ENCODE measurements at regions not wholly inside any gene's neighbourhood (a gene's known extent, or its start where the extent isn't known, plus 50 kb on each side); places are given as distances from the start of the nearest gene placed in this dataset.

GRCh38 chr6:137357263-137357947 lies 136.8 kb downstream of the OLIG3 start:
- no peak for DNase-seq (ENCODE audit: low read depth, low spot score)
- Histone ChIP-seq H3K4me3 (no peak overlapping the region), H3K36me3 (ENCODE audit: insufficient read depth, low read length) (no peaks in the 10 kb centered on the region), H3K9me3 (ENCODE audit: low read depth, low read length) (no peaks in the 10 kb centered on the region), H3K27ac (no peak overlapping the region), H3K9ac (ENCODE audit: insufficient read length) (no peak overlapping the region)
- TF ChIP-seq EZH2 (IDR thresholded peaks at IDR 0.05) (no peak), FOXP2 (optimal IDR thresholded peaks at IDR 0.05; ENCODE audit: control extremely low read depth, extremely low read length, insufficient read depth) (no peak), POLR2AphosphoS5 (IDR thresholded peaks at IDR 0.05; ENCODE audit: borderline replicate concordance, low read depth, low read length) (no peak)

- DNase-seq (ENCODE audit: low read depth, low spot score), result no peak
Observed at GRCh38 chr6:137353842-137354397, 134.7 kb upstream of the IFNGR1 start.

GRCh38 chr6:137353346-137353745 lies 134.2 kb upstream of the IFNGR1 start:
- Histone ChIP-seq H3K36me3 (ENCODE audit: insufficient read depth, low read length) (no peaks in the 10 kb centered on the region), H3K27ac (peak overlapping the region; percentile 98), H3K9me3 (ENCODE audit: low read depth, low read length) (no peaks in the 10 kb centered on the region), H3K4me3 (peak overlapping the region; percentile 21), H3K9ac (ENCODE audit: insufficient read length) (no peak overlapping the region)
- no peak for TF ChIP-seq POLR2AphosphoS5 (IDR thresholded peaks at IDR 0.05; ENCODE audit: borderline replicate concordance, low read depth, low read length)
- TF ChIP-seq FOXP2 (optimal IDR thresholded peaks at IDR 0.05; ENCODE audit: control extremely low read depth, extremely low read length, insufficient read depth), result no peak
- no peak for TF ChIP-seq EZH2 (IDR thresholded peaks at IDR 0.05)
- peak; percentile 39 for DNase-seq (ENCODE audit: low read depth, low spot score)

More at GRCh38 chr6:137353842-137354397, 134.7 kb upstream of the IFNGR1 start:
- Histone ChIP-seq H3K27ac (peak overlapping the region; percentile 98), H3K4me3 (peak overlapping the region; percentile 21), H3K36me3 (ENCODE audit: insufficient read depth, low read length) (no peaks in the 10 kb centered on the region), H3K9me3 (ENCODE audit: low read depth, low read length) (no peaks in the 10 kb centered on the region), H3K9ac (ENCODE audit: insufficient read length) (peak overlapping the region; percentile 60)
- TF ChIP-seq EZH2 (IDR thresholded peaks at IDR 0.05), result no peak
- no peak for TF ChIP-seq POLR2AphosphoS5 (IDR thresholded peaks at IDR 0.05; ENCODE audit: borderline replicate concordance, low read depth, low read length)
- no peak for TF ChIP-seq FOXP2 (optimal IDR thresholded peaks at IDR 0.05; ENCODE audit: control extremely low read depth, extremely low read length, insufficient read depth)

GRCh38 chr6:137352859-137353258 lies 133.7 kb upstream of the IFNGR1 start:
- TF ChIP-seq EZH2 (IDR thresholded peaks at IDR 0.05) (no peak), POLR2AphosphoS5 (IDR thresholded peaks at IDR 0.05; ENCODE audit: borderline replicate concordance, low read depth, low read length) (no peak), FOXP2 (optimal IDR thresholded peaks at IDR 0.05; ENCODE audit: control extremely low read depth, extremely low read length, insufficient read depth) (no peak)
- H3K9ac ChIP-seq (ENCODE audit: insufficient read length), result no peak overlapping the region
- peak overlapping the region; percentile 21; the same call in 1 of the 2 replicates for H3K4me3 ChIP-seq
- no peaks in the 10 kb centered on the region for H3K9me3 ChIP-seq (ENCODE audit: low read depth, low read length)
- no peak for DNase-seq (ENCODE audit: low read depth, low spot score)
- no peaks in the 10 kb centered on the region for H3K36me3 ChIP-seq (ENCODE audit: insufficient read depth, low read length)
- H3K27ac ChIP-seq, result peak overlapping the region; percentile 98

- TF ChIP-seq FOXP2 (optimal IDR thresholded peaks at IDR 0.05; ENCODE audit: control extremely low read depth, extremely low read length, insufficient read depth), result no peak
- no peak for TF ChIP-seq POLR2AphosphoS5 (IDR thresholded peaks at IDR 0.05; ENCODE audit: borderline replicate concordance, low read depth, low read length)
- TF ChIP-seq EZH2 (IDR thresholded peaks at IDR 0.05), result no peak
- Histone ChIP-seq H3K9ac (ENCODE audit: insufficient read length) (no peak overlapping the region), H3K36me3 (ENCODE audit: insufficient read depth, low read length) (no peaks in the 10 kb centered on the region), H3K27ac (no peak overlapping the region), H3K4me3 (no peak overlapping the region), H3K9me3 (ENCODE audit: low read depth, low read length) (no peaks in the 10 kb centered on the region)
- DNase-seq (ENCODE audit: low read depth, low spot score), result no peak
Observed at GRCh38 chr6:137351890-137352289, 132.7 kb upstream of the IFNGR1 start.

- Histone ChIP-seq H3K27ac (no peak overlapping the region), H3K36me3 (ENCODE audit: insufficient read depth, low read length) (no peaks in the 10 kb centered on the region), H3K4me3 (no peak overlapping the region), H3K9me3 (ENCODE audit: low read depth, low read length) (no peaks in the 10 kb centered on the region), H3K9ac (ENCODE audit: insufficient read length) (no peak overlapping the region)
- DNase-seq (ENCODE audit: low read depth, low spot score), result no peak
- TF ChIP-seq EZH2 (IDR thresholded peaks at IDR 0.05) (no peak), FOXP2 (optimal IDR thresholded peaks at IDR 0.05; ENCODE audit: control extremely low read depth, extremely low read length, insufficient read depth) (no peak), POLR2AphosphoS5 (IDR thresholded peaks at IDR 0.05; ENCODE audit: borderline replicate concordance, low read depth, low read length) (no peak)
Observed at GRCh38 chr6:137350857-137351256, 131.7 kb upstream of the IFNGR1 start.

GRCh38 chr6:137349856-137350830 lies 131.0 kb upstream of the IFNGR1 start:
- Histone ChIP-seq H3K4me3 (no peak overlapping the region), H3K36me3 (ENCODE audit: insufficient read depth, low read length) (no peaks in the 10 kb centered on the region), H3K27ac (no peak overlapping the region), H3K9ac (ENCODE audit: insufficient read length) (no peak overlapping the region), H3K9me3 (ENCODE audit: low read depth, low read length) (no peaks in the 10 kb centered on the region)
- DNase-seq (ENCODE audit: low read depth, low spot score), result no peak
- TF ChIP-seq FOXP2 (optimal IDR thresholded peaks at IDR 0.05; ENCODE audit: control extremely low read depth, extremely low read length, insufficient read depth), result no peak
- no peak for TF ChIP-seq EZH2 (IDR thresholded peaks at IDR 0.05)
- no peak for TF ChIP-seq POLR2AphosphoS5 (IDR thresholded peaks at IDR 0.05; ENCODE audit: borderline replicate concordance, low read depth, low read length)

- Histone ChIP-seq H3K9ac (ENCODE audit: insufficient read length) (peak overlapping the region; percentile 30), H3K4me3 (no peak overlapping the region), H3K27ac (no peak overlapping the region), H3K36me3 (ENCODE audit: insufficient read depth, low read length) (no peaks in the 10 kb centered on the region), H3K9me3 (ENCODE audit: low read depth, low read length) (no peaks in the 10 kb centered on the region)
- DNase-seq (ENCODE audit: low read depth, low spot score), result no peak
- TF ChIP-seq EZH2 (IDR thresholded peaks at IDR 0.05) (no peak), POLR2AphosphoS5 (IDR thresholded peaks at IDR 0.05; ENCODE audit: borderline replicate concordance, low read depth, low read length) (no peak), FOXP2 (optimal IDR thresholded peaks at IDR 0.05; ENCODE audit: control extremely low read depth, extremely low read length, insufficient read depth) (no peak)
Observed at GRCh38 chr6:137348777-137349176, 129.6 kb upstream of the IFNGR1 start.
